Gastroesophageal sphincter (tissue), 3 donors: ENCODE measurements at regions not wholly inside any gene's neighbourhood (a gene's known extent, or its start where the extent isn't known, plus 50 kb on each side); places are given as distances from the start of the nearest gene placed in this dataset.

Experiments used
- CTCF ChIP-seq, 4 experiments: fragments of 200-600 bp in 2 of 4; fragments of 450-650 bp in 2 of 4; sonication (generic) in 1 of 4; IDR thresholded peaks; one replicate each; pipeline ENCODE4 v1.5.1; 2017 to 2019; ENCODE audit warnings: antibody characterized with exemption in 4 of 4, mild to moderate bottlenecking in 2 of 4, moderate library complexity in 2 of 4
- EP300 ChIP-seq: sonication (generic); formaldehyde crosslinking; IDR thresholded peaks from one replicate; pipeline ENCODE4 v1.6.1; 2017; ENCODE audit warnings: antibody characterized with exemption, mild to moderate bottlenecking
- POLR2A ChIP-seq, 2 donors: fragments of 450-650 bp; IDR thresholded peaks; one replicate each; pipeline ENCODE4 v1.6.1; 2017; ENCODE audit warnings: antibody characterized with exemption in 2 of 2, mild to moderate bottlenecking in 2 of 2, moderate library complexity in 1 of 2

GRCh38 chr14:76643887-76644286 is 117.4 kb upstream of the VASH1 start:
- TF ChIP-seq POLR2A (IDR thresholded peaks at IDR 0.05) (no peak), EP300 (no peak), CTCF (IDR thresholded peaks at IDR 0.05) (no peak)
